PC-9 (cell line): ENCODE measurements at regions not wholly inside any gene's neighbourhood (a gene's known extent, or its start where the extent isn't known, plus 50 kb on each side); places are given as distances from the start of the nearest gene placed in this dataset.
"Not testable (repeated sequence)": the region's sequence is repeated elsewhere in the genome, so short reads cannot be mapped to it uniquely, and the experiment has no call there.

Experiments
- EZH2 ChIP-seq: fragments of 200-600 bp; sonication (generic); IDR thresholded peaks from 2 replicates; pipeline ENCODE4 v1.8.0; 2017; ENCODE audit warnings: antibody characterized with exemption, low read depth
- TF ChIP-seq, protein P1 (sequence below): fragments of 200-600 bp; sonication (generic); conservative IDR thresholded peaks from 2 replicates; pipeline ENCODE4 v1.6.1; 2017; ENCODE audit warnings: mixed run types, antibody characterized with exemption, mild to moderate bottlenecking, moderate library complexity

DNA sequence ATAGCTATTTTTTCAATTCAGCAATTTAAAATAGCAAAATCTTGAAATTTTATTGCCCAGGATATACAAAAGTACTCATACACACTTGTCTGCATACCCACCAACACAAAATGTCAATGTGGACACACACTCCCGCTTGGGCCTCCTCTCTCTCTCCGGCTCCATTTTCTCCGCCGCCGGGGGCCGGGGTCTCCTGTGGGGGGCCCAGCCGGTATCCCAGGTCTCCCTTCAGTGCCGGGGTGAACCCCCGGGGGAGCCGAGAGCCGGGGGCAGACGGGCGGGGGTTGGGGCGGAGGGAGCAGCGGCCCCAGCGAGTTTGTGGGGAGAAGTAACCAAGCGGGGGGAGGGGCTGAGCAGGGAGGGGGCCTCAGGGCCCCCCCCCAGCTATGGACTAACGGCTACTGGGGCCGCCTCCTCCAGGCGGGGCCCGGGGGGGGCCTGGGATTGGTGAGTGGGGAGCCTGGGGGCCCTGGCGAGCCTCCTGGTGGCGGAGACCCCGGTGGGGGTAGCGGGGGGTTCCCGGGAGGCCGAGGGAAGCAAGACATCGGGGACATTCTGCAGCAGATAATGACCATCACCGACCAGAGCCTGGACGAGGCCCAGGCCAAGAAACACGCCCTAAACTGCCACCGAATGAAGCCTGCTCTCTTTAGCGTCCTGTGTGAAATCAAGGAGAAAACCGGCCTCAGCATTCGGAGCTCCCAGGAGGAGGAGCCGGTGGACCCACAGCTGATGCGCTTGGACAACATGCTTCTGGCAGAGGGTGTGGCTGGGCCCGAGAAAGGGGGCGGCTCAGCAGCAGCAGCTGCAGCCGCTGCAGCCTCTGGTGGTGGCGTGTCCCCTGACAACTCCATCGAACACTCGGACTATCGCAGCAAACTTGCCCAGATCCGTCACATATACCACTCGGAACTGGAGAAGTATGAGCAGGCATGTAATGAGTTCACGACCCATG, 56.6 kb downstream of the CHST2 start:
- TF ChIP-seq, protein P1, sequence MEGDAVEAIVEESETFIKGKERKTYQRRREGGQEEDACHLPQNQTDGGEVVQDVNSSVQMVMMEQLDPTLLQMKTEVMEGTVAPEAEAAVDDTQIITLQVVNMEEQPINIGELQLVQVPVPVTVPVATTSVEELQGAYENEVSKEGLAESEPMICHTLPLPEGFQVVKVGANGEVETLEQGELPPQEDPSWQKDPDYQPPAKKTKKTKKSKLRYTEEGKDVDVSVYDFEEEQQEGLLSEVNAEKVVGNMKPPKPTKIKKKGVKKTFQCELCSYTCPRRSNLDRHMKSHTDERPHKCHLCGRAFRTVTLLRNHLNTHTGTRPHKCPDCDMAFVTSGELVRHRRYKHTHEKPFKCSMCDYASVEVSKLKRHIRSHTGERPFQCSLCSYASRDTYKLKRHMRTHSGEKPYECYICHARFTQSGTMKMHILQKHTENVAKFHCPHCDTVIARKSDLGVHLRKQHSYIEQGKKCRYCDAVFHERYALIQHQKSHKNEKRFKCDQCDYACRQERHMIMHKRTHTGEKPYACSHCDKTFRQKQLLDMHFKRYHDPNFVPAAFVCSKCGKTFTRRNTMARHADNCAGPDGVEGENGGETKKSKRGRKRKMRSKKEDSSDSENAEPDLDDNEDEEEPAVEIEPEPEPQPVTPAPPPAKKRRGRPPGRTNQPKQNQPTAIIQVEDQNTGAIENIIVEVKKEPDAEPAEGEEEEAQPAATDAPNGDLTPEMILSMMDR = not testable (repeated sequence)
- TF ChIP-seq EZH2 = not testable (repeated sequence)
